GM19455 (cell line): ENCODE measurements at regions not wholly inside any gene's neighbourhood (a gene's known extent, or its start where the extent isn't known, plus 50 kb on each side); places are given as distances from the start of the nearest gene placed in this dataset.
"Not testable (repeated sequence)": the region's sequence is repeated elsewhere in the genome, so short reads cannot be mapped to it uniquely, and the experiment has no call there.

Source experiments
- ATAC-seq: cut with Tn5 transposase; IDR thresholded peaks from one replicate; pipeline ENCODE4 v1.9.1; 2021; ENCODE audit not compliant: unreplicated experiment

GRCh38 chr4:12492730-12493393 lies 991.3 kb downstream of the RAB28 start:
- no peak for ATAC-seq

- no peak for ATAC-seq
Observed at GRCh38 chr4:12488672-12489071, 995.5 kb downstream of the RAB28 start.

- no peak for ATAC-seq
Observed at GRCh38 chr4:12487000-12487399, 997.1 kb downstream of the RAB28 start.

GRCh38 chr4:12472087-12472486 lies 1012.1 kb downstream of the RAB28 start:
- ATAC-seq, result no peak

- no peak for ATAC-seq
Observed at GRCh38 chr4:12471193-12471592, 1012.9 kb downstream of the RAB28 start.

- not testable (repeated sequence) for ATAC-seq
Observed at GRCh38 chr4:12461576-12461975, 1022.6 kb downstream of the RAB28 start.

GRCh38 chr4:12459126-12459525 lies 1025.0 kb downstream of the RAB28 start:
- ATAC-seq, result no peak

- ATAC-seq, result no peak
Observed at GRCh38 chr4:12458621-12459020, 1025.5 kb downstream of the RAB28 start.

GRCh38 chr4:12452291-12452690 lies 1023.6 kb upstream of the HS3ST1 start:
- ATAC-seq, result no peak

GRCh38 chr4:12447451-12447850 lies 1018.8 kb upstream of the HS3ST1 start:
- ATAC-seq, result no peak

- no peak for ATAC-seq
Observed at GRCh38 chr4:12446657-12447185, 1018.0 kb upstream of the HS3ST1 start.

GRCh38 chr4:12446256-12446655 lies 1017.6 kb upstream of the HS3ST1 start:
- no peak for ATAC-seq

- no peak for ATAC-seq
Observed at GRCh38 chr4:12445711-12446235, 1017.1 kb upstream of the HS3ST1 start.

GRCh38 chr4:12439633-12440305 lies 1011.1 kb upstream of the HS3ST1 start:
- no peak for ATAC-seq

- not testable (repeated sequence) for ATAC-seq
Observed at GRCh38 chr4:12431259-12431658, 1002.6 kb upstream of the HS3ST1 start.

- ATAC-seq, result no peak
Observed at GRCh38 chr4:12421364-12421763, 992.7 kb upstream of the HS3ST1 start.

GRCh38 chr4:12416755-12417154 lies 988.1 kb upstream of the HS3ST1 start:
- no peak for ATAC-seq

GRCh38 chr4:12414181-12414812 lies 985.6 kb upstream of the HS3ST1 start:
- no peak for ATAC-seq

GRCh38 chr4:12411072-12411471 lies 982.4 kb upstream of the HS3ST1 start:
- ATAC-seq, result no peak

GRCh38 chr4:12409507-12410190 lies 981.0 kb upstream of the HS3ST1 start:
- no peak for ATAC-seq

GRCh38 chr4:12408364-12408763 lies 979.7 kb upstream of the HS3ST1 start:
- no peak for ATAC-seq
